ENCODE measurements at regions not wholly inside any gene's neighbourhood (a gene's known extent, or its start where the extent isn't known, plus 50 kb on each side); places are given as distances from the start of the nearest gene placed in this dataset.

DNA sequence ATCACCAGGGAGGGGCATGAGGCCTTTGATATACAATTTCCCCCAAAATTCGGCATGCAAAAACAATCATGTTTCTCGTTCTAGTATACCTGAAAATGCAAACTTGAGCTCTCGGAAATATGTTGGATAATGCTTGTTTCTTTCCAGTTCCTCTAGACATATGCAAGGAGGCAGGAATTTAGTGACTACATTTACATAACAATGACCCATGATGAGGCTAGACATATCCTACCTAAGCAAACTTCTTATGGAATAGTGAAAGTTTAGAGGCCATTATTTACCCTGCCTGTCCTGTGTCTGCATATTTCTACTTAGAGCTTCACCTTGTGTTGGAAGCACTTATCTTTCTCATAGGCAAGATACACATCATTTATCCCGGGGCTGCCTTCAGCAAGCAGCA, 514.6 kb downstream of the KCNJ2 start:
- no peaks in the 10 kb centered on the region for H3K27me3 ChIP-seq
- no peak for TF ChIP-seq CTCF (IDR thresholded peaks at IDR 0.05)

DNA sequence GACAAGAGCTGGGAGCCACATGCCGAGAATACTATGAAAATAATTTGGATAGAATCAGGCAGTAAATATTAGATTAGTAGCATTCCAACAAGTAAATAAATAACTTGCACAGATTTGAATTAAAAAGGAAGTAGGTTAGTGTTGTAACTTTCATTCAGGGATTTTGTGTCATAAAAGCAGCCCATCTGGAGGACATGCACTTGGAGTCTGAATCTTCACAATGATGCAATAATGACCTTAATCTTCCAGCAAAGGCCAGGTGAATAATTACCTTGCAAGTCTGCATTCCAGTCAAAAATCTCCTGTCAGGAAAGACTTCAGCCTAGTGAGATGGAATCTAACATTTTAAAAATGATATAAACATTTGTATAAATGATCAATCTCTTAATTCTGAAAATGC, 518.1 kb downstream of the KCNJ2 start:
- Histone ChIP-seq H3K27me3 (no peaks in the 10 kb centered on the region), H3K4me3 (ENCODE audit: low read depth in 1 of 2, low read length in 1 of 2) (no peak overlapping the region), H3K27ac (no peak overlapping the region), H3K9me3 (no peaks in the 10 kb centered on the region), H3K4me1 (ENCODE audit: control insufficient read depth in 1 of 2, insufficient read depth in 1 of 2, low read depth in 1 of 2, low read length in 1 of 2) (peaks cover 3 to 7% of the 10 kb centered on the region in 2 experiments), H3K36me3 (no peaks in the 10 kb centered on the region)
- TF ChIP-seq CTCF (IDR thresholded peaks at IDR 0.05): no peak

More for the DNA sequence above, 514.6 kb downstream of the KCNJ2 start:
- H3K4me3 ChIP-seq (ENCODE audit: low read depth in 1 of 2, low read length in 1 of 2): no peak overlapping the region
- no peaks in the 10 kb centered on the region for H3K9me3 ChIP-seq
- H3K36me3 ChIP-seq: no peaks in the 10 kb centered on the region
- H3K4me1 ChIP-seq (ENCODE audit: control insufficient read depth in 1 of 2, insufficient read depth in 1 of 2, low read depth in 1 of 2, low read length in 1 of 2): peaks cover 17% of the 10 kb centered on the region in 2 experiments
- H3K27ac ChIP-seq: no peak overlapping the region

DNA sequence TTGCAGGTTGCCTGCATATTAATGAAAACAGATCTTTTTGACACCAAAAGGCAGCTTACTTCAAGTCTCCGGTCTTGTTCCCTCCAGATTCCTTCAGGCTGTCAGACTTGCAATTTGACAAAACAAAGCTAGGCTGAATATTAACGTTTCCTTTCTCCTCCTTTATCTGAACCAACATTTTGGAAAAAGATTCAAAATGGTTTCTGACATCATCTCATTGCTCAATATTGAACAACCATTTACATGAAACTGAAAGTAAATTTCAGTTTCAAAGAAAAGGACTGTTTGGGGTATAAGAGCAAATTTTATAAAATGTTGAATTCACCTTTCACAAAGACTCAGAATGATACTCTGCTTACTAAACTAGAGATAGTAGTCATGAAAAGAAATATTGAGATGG, 521.8 kb downstream of the KCNJ2 start:
- Histone ChIP-seq H3K36me3 (no peaks in the 10 kb centered on the region), H3K27ac (no peak overlapping the region), H3K27me3 (no peaks in the 10 kb centered on the region), H3K4me3 (ENCODE audit: low read depth in 1 of 2, low read length in 1 of 2) (no peak overlapping the region), H3K4me1 (ENCODE audit: control insufficient read depth in 1 of 2, insufficient read depth in 1 of 2, low read depth in 1 of 2, low read length in 1 of 2) (no peaks in the 10 kb centered on the region), H3K9me3 (no peaks in the 10 kb centered on the region)
- no peak for TF ChIP-seq CTCF (IDR thresholded peaks at IDR 0.05)

DNA sequence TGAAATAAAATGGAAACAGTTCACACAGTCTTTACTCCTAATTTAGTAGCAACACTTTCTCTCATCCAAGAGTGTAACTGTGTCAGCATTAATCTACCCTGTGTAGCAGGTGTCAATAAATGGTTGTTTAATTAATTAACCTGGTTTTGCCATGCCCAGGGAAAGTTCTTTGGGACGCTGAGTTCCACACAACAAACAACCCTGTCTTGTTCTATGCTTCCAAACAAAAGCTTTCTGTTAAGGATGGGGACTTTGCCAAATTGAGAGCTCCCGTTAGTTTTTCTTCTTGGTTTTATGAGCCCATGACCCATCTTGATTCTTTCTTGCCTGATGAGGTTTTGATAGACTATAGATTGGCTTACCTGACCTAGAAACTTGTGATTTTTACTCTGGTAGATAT, 530.1 kb downstream of the KCNJ2 start:
- no peak for TF ChIP-seq CTCF (IDR thresholded peaks at IDR 0.05)
- no peak overlapping the region for H3K27ac ChIP-seq

GRCh38 chr17:70702683-70703255, 533.4 kb downstream of the KCNJ2 start:
- no peak overlapping the region for H3K27ac ChIP-seq
- TF ChIP-seq CTCF (IDR thresholded peaks at IDR 0.05): no peak
- peaks cover 6% of the 10 kb centered on the region for H3K27me3 ChIP-seq
- H3K36me3 ChIP-seq: no peaks in the 10 kb centered on the region
- no peak overlapping the region for H3K4me3 ChIP-seq (ENCODE audit: low read depth in 1 of 2, low read length in 1 of 2)
- no peaks in the 10 kb centered on the region for H3K4me1 ChIP-seq (ENCODE audit: control insufficient read depth in 1 of 2, insufficient read depth in 1 of 2, low read depth in 1 of 2, low read length in 1 of 2)
- no peaks in the 10 kb centered on the region for H3K9me3 ChIP-seq

More for the DNA sequence above, 530.1 kb downstream of the KCNJ2 start:
- no peaks in the 10 kb centered on the region for H3K36me3 ChIP-seq
- H3K27me3 ChIP-seq: peaks cover 6% of the 10 kb centered on the region
- H3K4me3 ChIP-seq (ENCODE audit: low read depth in 1 of 2, low read length in 1 of 2): no peak overlapping the region
- no peaks in the 10 kb centered on the region for H3K9me3 ChIP-seq
- no peaks in the 10 kb centered on the region for H3K4me1 ChIP-seq (ENCODE audit: control insufficient read depth in 1 of 2, insufficient read depth in 1 of 2, low read depth in 1 of 2, low read length in 1 of 2)

DNA sequence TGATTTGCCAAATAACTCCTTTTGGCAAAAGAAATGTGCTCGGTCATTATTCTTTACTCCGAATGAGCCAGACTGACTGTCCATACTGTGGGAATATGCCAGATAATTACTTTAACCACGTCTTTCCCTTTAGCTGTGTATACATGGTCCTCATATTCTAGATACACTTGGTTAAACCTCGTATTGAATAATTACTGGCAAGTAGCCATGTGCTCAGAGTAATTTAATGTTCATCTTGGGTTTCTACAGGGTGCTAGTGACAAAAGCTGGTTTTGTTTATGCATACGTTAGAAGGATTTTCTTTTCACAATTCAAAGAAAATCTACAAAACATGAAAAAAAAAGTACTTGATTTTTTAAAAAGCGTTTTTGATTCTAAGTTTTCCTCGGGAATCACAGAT, 540.3 kb downstream of the KCNJ2 start:
- Histone ChIP-seq H3K36me3 (no peaks in the 10 kb centered on the region), H3K27me3 (no peaks in the 10 kb centered on the region), H3K4me1 (ENCODE audit: control insufficient read depth in 1 of 2, insufficient read depth in 1 of 2, low read depth in 1 of 2, low read length in 1 of 2) (no peaks in the 10 kb centered on the region), H3K9me3 (no peaks in the 10 kb centered on the region), H3K27ac (no peak overlapping the region), H3K4me3 (ENCODE audit: low read depth in 1 of 2, low read length in 1 of 2) (no peak overlapping the region)
- TF ChIP-seq CTCF (IDR thresholded peaks at IDR 0.05): no peak
